Esophagus muscularis mucosa (tissue), 3 donors: ENCODE measurements at regions not wholly inside any gene's neighbourhood (a gene's known extent, or its start where the extent isn't known, plus 50 kb on each side); places are given as distances from the start of the nearest gene placed in this dataset.

Source experiments
- CTCF ChIP-seq, 3 experiments: fragments of 200-600 bp in 2 of 3; fragments of 450-650 bp in 1 of 3; sonication (generic) in 2 of 3; IDR thresholded peaks; one replicate each; pipeline ENCODE4 v1.5.1; 2017 to 2019; ENCODE audit warnings: antibody characterized with exemption in 3 of 3, mild to moderate bottlenecking in 2 of 3, moderate library complexity in 1 of 3
- POLR2A ChIP-seq: fragments of 450-650 bp; IDR thresholded peaks from one replicate; pipeline ENCODE4 v1.6.1; 2017; ENCODE audit warnings: antibody characterized with exemption, moderate library complexity, mild to moderate bottlenecking, low read depth

GRCh38 chr6:115411756-115412155, 648.9 kb downstream of the FRK start:
- TF ChIP-seq POLR2A (no peak), CTCF (IDR thresholded peaks at IDR 0.05) (no peak)
